H1 (cell line): ENCODE measurements at regions not wholly inside any gene's neighbourhood (a gene's known extent, or its start where the extent isn't known, plus 50 kb on each side); places are given as distances from the start of the nearest gene placed in this dataset.

Experiments
- CTCF ChIA-PET: fragments of 300-600 bp; sonication (Branson Sonifier 250); formaldehyde crosslinking; loops from one replicate; lab custom pipeline; 2021; ENCODE audit not compliant: partially characterized antibody; lab: Charles Lee
- POLR2A ChIA-PET: fragments of 300-600 bp; sonication (Branson Sonifier 250); formaldehyde crosslinking; loops from one replicate; lab custom pipeline; 2021; ENCODE audit warnings: inconsistent platforms; ENCODE audit not compliant: partially characterized antibody; lab: Charles Lee
- DNase-seq, 2 experiments: peaks; one replicate each; pipeline versions ENCODE4 v3.0.0 to v3.0.0-alpha.2; 2010 to 2022; ENCODE audit warnings: low spot score in 2 of 2, low read depth in 1 of 2, mixed read lengths in 1 of 2
- FAIRE-seq: peaks from 2 replicates; lab custom pipeline; 2011; peaks lifted over from hg19 to GRCh38; lab: Jason Lieb, UNC
- H2AFZ ChIP-seq: 2 replicates; pipeline ENCODE4 v1.8.1; 2012; ENCODE audit warnings: low read length, inconsistent platforms
- H2AK5ac ChIP-seq: 2 replicates; pipeline ENCODE4 v1.6.1; 2013; ENCODE audit warnings: low read depth, low read length
- H2BK120ac ChIP-seq: replicated peaks from 2 replicates; pipeline ENCODE3; 2013; ENCODE audit warnings: low read depth, low read length, inconsistent platforms
- H2BK12ac ChIP-seq: 2 replicates; pipeline ENCODE4 v1.6.1; 2013; ENCODE audit warnings: low read depth, low read length
- H2BK15ac ChIP-seq: 2 replicates; pipeline ENCODE4 v1.6.1; 2013; ENCODE audit warnings: low read length
- H2BK20ac ChIP-seq: 2 replicates; pipeline ENCODE4 v1.6.1; 2013; ENCODE audit warnings: low read length
- H2BK5ac ChIP-seq: 2 replicates; pipeline ENCODE4 v1.6.1; 2013; ENCODE audit warnings: low read depth, low read length
- H3K14ac ChIP-seq: 2 replicates; pipeline ENCODE4 v1.6.1; 2013; ENCODE audit warnings: inconsistent platforms; ENCODE audit not compliant: insufficient read length
- H3K18ac ChIP-seq: 2 replicates; pipeline ENCODE4 v1.6.1; 2013; ENCODE audit warnings: low read length; ENCODE audit errors: extremely low read depth
- H3K23ac ChIP-seq: 2 replicates; pipeline ENCODE4 v1.6.1; 2013; ENCODE audit warnings: inconsistent platforms; ENCODE audit not compliant: insufficient read length
- H3K23me2 ChIP-seq: 2 replicates; pipeline ENCODE4 v1.6.1; 2013; ENCODE audit warnings: low read depth, low read length
- H3K27ac ChIP-seq: 2 replicates; pipeline ENCODE4 v1.6.1; 2011; ENCODE audit warnings: low read depth, low read length, inconsistent platforms
- H3K27me3 ChIP-seq, 4 experiments: replicated peaks in 1 of 4; 1 replicate in 1 of 4; 2 replicates in 3 of 4; pipeline versions ENCODE4 v1.6.1 to v1.8.1; 2011 to 2013; ENCODE audit warnings: low read length in 3 of 4, mild to moderate bottlenecking in 3 of 4, inconsistent platforms in 2 of 4, mixed read lengths in 2 of 4, moderate library complexity in 1 of 4; ENCODE audit not compliant: control insufficient read depth in 3 of 4, insufficient read depth in 3 of 4; ENCODE audit errors: extremely low read depth in 1 of 4
- H3K36me3 ChIP-seq, 4 experiments: 2 replicates each; pipeline versions ENCODE4 v1.6.1 to v1.8.1; 2011 to 2013; ENCODE audit warnings: mild to moderate bottlenecking in 4 of 4, low read length in 3 of 4, moderate library complexity in 2 of 4, control low read depth in 1 of 4, inconsistent platforms in 1 of 4; ENCODE audit not compliant: insufficient read depth in 4 of 4, control insufficient read depth in 2 of 4
- H3K4ac ChIP-seq: replicated peaks from 2 replicates; pipeline ENCODE3; 2013; ENCODE audit warnings: low read length, low read depth, mixed read lengths, inconsistent platforms; ENCODE audit not compliant: insufficient read length
- H3K4me1 ChIP-seq, 4 experiments: replicated peaks in 1 of 4; 1 replicate in 1 of 4; 2 replicates in 3 of 4; pipeline versions ENCODE4 v1.6.1 to v1.8.1; 2011 to 2013; ENCODE audit warnings: low read length in 3 of 4, inconsistent platforms in 2 of 4, mixed read lengths in 1 of 4; ENCODE audit not compliant: insufficient read depth in 4 of 4, control insufficient read depth in 3 of 4
- H3K4me2 ChIP-seq, 2 experiments: 2 replicates each; pipeline versions ENCODE4 v1.6.1 to v1.8.1; 2011 to 2013; ENCODE audit warnings: low read depth in 2 of 2, low read length in 2 of 2, control low read depth in 1 of 2, inconsistent platforms in 1 of 2, mild to moderate bottlenecking in 1 of 2; ENCODE audit not compliant: insufficient read depth in 1 of 2
- H3K4me3 ChIP-seq, 4 experiments: fragments of 200-600, 300-600 bp in 1 of 4; sonication (generic), shearing (Covaris generic), sonication (Bioruptor Twin) in 1 of 4; 2 replicates each; pipeline versions ENCODE4 v1.5.1 to v1.8.1; 2011 to 2016; ENCODE audit warnings: low read length in 4 of 4, low read depth in 3 of 4, control low read depth in 2 of 4, inconsistent platforms in 2 of 4, mild to moderate bottlenecking in 2 of 4, mixed read lengths in 1 of 4, moderate library complexity in 1 of 4; ENCODE audit not compliant: insufficient read depth in 2 of 4; ENCODE audit errors: extremely low read depth in 1 of 4
- H3K56ac ChIP-seq: replicated peaks from 2 replicates; pipeline ENCODE3; 2013; ENCODE audit warnings: low read depth, mild to moderate bottlenecking, mixed read lengths, low read length, inconsistent platforms; ENCODE audit not compliant: insufficient read length
- H3K79me1 ChIP-seq: 2 replicates; pipeline ENCODE4 v1.6.1; 2013; ENCODE audit warnings: low read depth, low read length, control low read depth
- H3K79me2 ChIP-seq, 2 experiments: 2 replicates each; pipeline versions ENCODE4 v1.6.1 to v1.8.1; 2012 to 2013; ENCODE audit warnings: low read length in 2 of 2, mild to moderate bottlenecking in 2 of 2, inconsistent platforms in 1 of 2; ENCODE audit not compliant: insufficient read depth in 2 of 2, control insufficient read depth in 1 of 2
- H3K9ac ChIP-seq, 4 experiments: replicated peaks in 1 of 4; 1 replicate in 1 of 4; 2 replicates in 3 of 4; pipeline versions ENCODE4 v1.6.1 to v1.8.1; 2011 to 2013; ENCODE audit warnings: low read depth in 3 of 4, low read length in 3 of 4, control low read depth in 2 of 4, mild to moderate bottlenecking in 2 of 4, moderate library complexity in 2 of 4, inconsistent platforms in 1 of 4; ENCODE audit errors: extremely low read depth in 1 of 4
- H3K9me3 ChIP-seq, 2 experiments: 2 replicates each; pipeline versions ENCODE4 v1.6.1 to v1.8.1; 2012 to 2013; ENCODE audit warnings: mild to moderate bottlenecking in 2 of 2, moderate library complexity in 2 of 2, control low read depth in 1 of 2, inconsistent platforms in 1 of 2, low read depth in 1 of 2, low read length in 1 of 2, mixed read lengths in 1 of 2; ENCODE audit not compliant: insufficient read depth in 2 of 2
- H4K20me1 ChIP-seq, 2 experiments: replicated peaks in 1 of 2; 2 replicates each; pipeline versions ENCODE3 to v1.8.1; 2011 to 2013; ENCODE audit warnings: inconsistent platforms in 2 of 2, low read length in 2 of 2, mild to moderate bottlenecking in 1 of 2; ENCODE audit not compliant: insufficient read depth in 2 of 2, control insufficient read depth in 1 of 2
- H4K5ac ChIP-seq: 2 replicates; pipeline ENCODE4 v1.6.1; 2013; ENCODE audit warnings: low read length, low read depth, mixed read lengths, inconsistent platforms; ENCODE audit not compliant: insufficient read length
- H4K8ac ChIP-seq: 2 replicates; pipeline ENCODE4 v1.8.0; 2013; ENCODE audit warnings: mild to moderate bottlenecking, moderate library complexity, low read length, inconsistent platforms; ENCODE audit not compliant: insufficient read depth; ENCODE audit errors: extremely low read depth
- H4K91ac ChIP-seq: replicated peaks from 2 replicates; pipeline ENCODE3; 2013; ENCODE audit warnings: low read length, mixed read lengths, inconsistent platforms; ENCODE audit not compliant: insufficient read length
- CBX5 ChIP-seq: fragments of 300-800, 300-1000 bp; sonication (generic); IDR thresholded peaks from 2 replicates; pipeline ENCODE4 v1.7.1; 2016; ENCODE audit warnings: antibody characterized with exemption, low read length, low read depth
- CEBPB ChIP-seq: IDR thresholded peaks from 2 replicates; pipeline ENCODE4 v1.6.1; 2012; ENCODE audit warnings: low read depth, low read length
- CTCF ChIP-seq, 3 experiments: IDR thresholded peaks; 1 replicate in 2 of 3; 2 replicates in 1 of 3; pipeline versions ENCODE4 v1.5.1 to v1.6.1; 2011; ENCODE audit warnings: low read length in 3 of 3, mild to moderate bottlenecking in 3 of 3, inconsistent platforms in 2 of 3, low read depth in 1 of 3, moderate library complexity in 1 of 3; ENCODE audit not compliant: insufficient read depth in 1 of 3; ENCODE audit errors: control extremely low read depth in 1 of 3
- FOSL1 ChIP-seq: IDR thresholded peaks from 2 replicates; pipeline ENCODE4 v1.6.1; 2011; ENCODE audit warnings: mild to moderate bottlenecking, low read depth, low read length, moderate library complexity; ENCODE audit not compliant: insufficient read depth
- JUN ChIP-seq: IDR thresholded peaks from 2 replicates; pipeline ENCODE4 v1.6.1; 2011; ENCODE audit warnings: low read depth, mild to moderate bottlenecking, improper control_type of control experiment, low read length
- KDM5A ChIP-seq: fragments of 200-600 bp; IDR thresholded peaks from 2 replicates; pipeline ENCODE4 v1.7.1; 2012; ENCODE audit warnings: mild to moderate bottlenecking, low read length, inconsistent platforms, mixed read lengths
- MAFK ChIP-seq: IDR thresholded peaks from 2 replicates; pipeline ENCODE4 v1.6.1; 2012; ENCODE audit warnings: low read depth, mild to moderate bottlenecking, improper control_type of control experiment, low read length
- RNF2 ChIP-seq: fragments of 200-900, 300-1000 bp; sonication (generic); IDR thresholded peaks from 2 replicates; pipeline ENCODE4 v1.7.1; 2016; ENCODE audit warnings: borderline replicate concordance, low read depth, mild to moderate bottlenecking, antibody characterized with exemption, low read length; ENCODE audit not compliant: poor library complexity, severe bottlenecking; ENCODE audit errors: missing control alignments
- SP1 ChIP-seq: IDR thresholded peaks from 2 replicates; pipeline ENCODE4 v1.6.1; 2011; ENCODE audit warnings: low read depth, low read length
- WGBS, 2 experiments: shearing (Covaris generic) in 1 of 2; methylation state at CpG; one replicate each; pipeline versions ENCODE4 v1.1.6 to v1.1.7; 2013 to 2015; ENCODE audit warnings: low lambda C conversion rate in 2 of 2, mixed read lengths in 2 of 2, inconsistent platforms in 1 of 2, low coverage in 1 of 2, missing lambda C conversion rate in 1 of 2; ENCODE audit not compliant: insufficient replicate concordance in 2 of 2, insufficient coverage in 1 of 2, insufficient read length in 1 of 2; ENCODE audit errors: extremely low coverage in 1 of 2, missing lambda C conversion rate in 1 of 2; 5-methylcytosine and 5-hydroxymethylcytosine counted together

GRCh38 chr12:11953523-11953922 is 117.2 kb upstream of the BCL2L14 start:
- 77% methylated on average over 7 of the region's 7 CpGs; no CpG with 5 or more reads in 1 of the 2 experiments for WGBS, 2 experiments
- no peak overlapping the region for H3K4me3 ChIP-seq
- H4K20me1 ChIP-seq, result no peaks in the 10 kb centered on the region
- ChIA-PET CTCF (interaction anchor here (1.1 to 2.0 kb wide), 3 partner anchors 8 to 221 kb away, joined by 3 to 5 read pairs (median 4); no protein-coding TSS in a partner anchor), POLR2A (no interaction called here)
- H2BK12ac ChIP-seq, result no peak overlapping the region
- DNase-seq (no peak), FAIRE-seq (no peak)
- no peak overlapping the region for H3K9ac ChIP-seq
- no peak overlapping the region for H3K4me2 ChIP-seq
- H3K79me2 ChIP-seq, result no peaks in the 10 kb centered on the region
- H2AFZ ChIP-seq, result no peak overlapping the region
- no peak overlapping the region for H3K4ac ChIP-seq
- H2BK20ac ChIP-seq, result no peak overlapping the region
- 0 out of 7 replicates have a peak, but pooled peaks cover 0 to 2% (median 0%) of the 10 kb centered on the region in 4 experiments for H3K27me3 ChIP-seq
- no peak overlapping the region for H3K14ac ChIP-seq
- H4K8ac ChIP-seq, result no peak overlapping the region
- H4K91ac ChIP-seq, result no peak overlapping the region
- H2BK120ac ChIP-seq, result no peak overlapping the region
- peaks cover 0 to 4% (median 1%) of the 10 kb centered on the region in 4 experiments; a peak in 2 of 7 replicates for H3K4me1 ChIP-seq
- H2AK5ac ChIP-seq, result no peak overlapping the region
- no peak overlapping the region for H4K5ac ChIP-seq
- no peaks in the 10 kb centered on the region for H3K79me1 ChIP-seq
- no peak overlapping the region for H3K23ac ChIP-seq
- H3K23me2 ChIP-seq, result 0 out of 2 replicates have a peak, but pooled peaks cover 2% of the 10 kb centered on the region
- no peak overlapping the region for H3K18ac ChIP-seq
- H3K9me3 ChIP-seq, result no peaks in the 10 kb centered on the region
- H3K36me3 ChIP-seq, result no peaks in the 10 kb centered on the region
- no peak overlapping the region for H2BK15ac ChIP-seq
- H2BK5ac ChIP-seq, result no peak overlapping the region
- H3K27ac ChIP-seq, result no peak overlapping the region
- no peak overlapping the region for H3K56ac ChIP-seq
- no peak for TF ChIP-seq SP1
- no peak for TF ChIP-seq MAFK
- no peak for TF ChIP-seq CBX5
- TF ChIP-seq FOSL1, result no peak
- no peak for TF ChIP-seq KDM5A
- TF ChIP-seq RNF2, result no peak
- TF ChIP-seq CTCF (IDR thresholded peaks at IDR 0.05; ENCODE audit: control extremely low read depth in 1 of 3, insufficient read depth in 1 of 3, low read depth in 1 of 3, low read length in 3 of 3), result no peak
- TF ChIP-seq CEBPB, result no peak
- no peak for TF ChIP-seq JUN
